ENCODE measurements at regions not wholly inside any gene's neighbourhood (a gene's known extent, or its start where the extent isn't known, plus 50 kb on each side); places are given as distances from the start of the nearest gene placed in this dataset.

DNA sequence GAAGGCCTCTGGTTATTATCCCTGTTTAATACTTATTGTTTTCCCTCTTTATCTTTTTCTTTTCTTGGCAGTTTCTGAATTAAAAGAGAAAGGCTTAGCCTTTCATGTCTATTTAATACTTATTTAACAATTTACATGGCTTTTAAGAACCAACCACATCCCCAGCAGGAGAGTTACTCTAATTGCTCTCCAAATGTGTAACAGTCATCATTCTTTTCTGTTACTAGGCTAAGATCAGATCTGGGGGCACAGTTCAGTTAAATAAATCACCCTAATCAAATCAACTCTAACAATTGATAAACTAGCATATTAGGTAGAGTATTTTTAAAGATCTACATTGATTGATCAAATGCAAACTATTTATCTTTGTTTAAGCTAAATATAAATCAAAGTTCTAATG is 54.1 kb upstream of the NT5E start:
- DNase-seq, result no peak
- Histone ChIP-seq H3K27ac (ENCODE audit: insufficient read length, low read depth, low read length) (no peak overlapping the region), H3K4ac (ENCODE audit: low read depth, low read length) (no peak overlapping the region), H2BK12ac (ENCODE audit: insufficient read length, low read depth, low read length) (no peak overlapping the region), H3K18ac (ENCODE audit: insufficient read length, low read depth, low read length) (no peak overlapping the region), H2BK120ac (ENCODE audit: low read depth, low read length, poor library complexity, severe bottlenecking) (no peak overlapping the region), H2AFZ (ENCODE audit: low read length) (no peak overlapping the region), H3K23ac (ENCODE audit: insufficient read length, low read depth, low read length) (no peak overlapping the region), H3K56ac (ENCODE audit: insufficient read length, low read depth, low read length) (no peak overlapping the region), H3K14ac (ENCODE audit: insufficient read depth, low read length) (no peak overlapping the region), H3K23me2 (ENCODE audit: insufficient read length, low read depth, low read length, poor library complexity, severe bottlenecking) (no peaks in the 10 kb centered on the region), H4K20me1 (ENCODE audit: control insufficient read depth, insufficient read depth, insufficient read length) (no peaks in the 10 kb centered on the region), H2BK15ac (ENCODE audit: low read depth, low read length) (no peak overlapping the region), H3K4me2 (ENCODE audit: insufficient read depth, insufficient read length, low read length) (no peak overlapping the region), H3K79me2 (ENCODE audit: insufficient read depth, low read length) (no peaks in the 10 kb centered on the region), H2BK5ac (ENCODE audit: insufficient read length, low read length) (no peak overlapping the region), H3K4me1 (ENCODE audit: insufficient read depth, low read length) (no peaks in the 10 kb centered on the region), H3K79me1 (ENCODE audit: insufficient read depth, low read depth, low read length, poor library complexity, severe bottlenecking) (no peaks in the 10 kb centered on the region), H4K91ac (ENCODE audit: insufficient read length, low read depth, low read length) (no peak overlapping the region), H2BK20ac (ENCODE audit: low read depth, low read length, poor library complexity, severe bottlenecking) (no peak overlapping the region), H3T11ph (ENCODE audit: low read length) (no peak overlapping the region), H3K9me3 (ENCODE audit: control insufficient read depth, low read depth, low read length) (no peaks in the 10 kb centered on the region), H3K9ac (ENCODE audit: extremely low read depth, insufficient read length, low read length) (no peak overlapping the region), H3K27me3 (ENCODE audit: insufficient read depth, low read length) (no peaks in the 10 kb centered on the region), H4K5ac (ENCODE audit: insufficient read length, low read depth, low read length) (no peak overlapping the region), H2AK5ac (ENCODE audit: insufficient read length, low read length) (no peak overlapping the region), H4K8ac (replicated peaks; ENCODE audit: insufficient read length, low read depth, low read length) (no peak overlapping the region)
- Mint-ChIP-seq H3K36me3 (ENCODE audit: insufficient read depth in 1 of 3, low read depth in 3 of 3) (peaks cover 0 to 5% (median 2%) of the 10 kb centered on the region in 3 experiments; a peak in 1 of 7 replicates), H3K4me1 (peaks cover 0 to 8% of the 10 kb centered on the region in 2 experiments; a peak in 1 of 4 replicates), H3K27me3 (ENCODE audit: low read depth) (no peaks in the 10 kb centered on the region), H3K27ac (no peak overlapping the region), H3K4me3 (no peak overlapping the region), H3K9me3 (peaks cover 8 to 11% of the 10 kb centered on the region in 2 experiments; a peak in 4 of 5 replicates)
- TF ChIP-seq, protein P1, sequence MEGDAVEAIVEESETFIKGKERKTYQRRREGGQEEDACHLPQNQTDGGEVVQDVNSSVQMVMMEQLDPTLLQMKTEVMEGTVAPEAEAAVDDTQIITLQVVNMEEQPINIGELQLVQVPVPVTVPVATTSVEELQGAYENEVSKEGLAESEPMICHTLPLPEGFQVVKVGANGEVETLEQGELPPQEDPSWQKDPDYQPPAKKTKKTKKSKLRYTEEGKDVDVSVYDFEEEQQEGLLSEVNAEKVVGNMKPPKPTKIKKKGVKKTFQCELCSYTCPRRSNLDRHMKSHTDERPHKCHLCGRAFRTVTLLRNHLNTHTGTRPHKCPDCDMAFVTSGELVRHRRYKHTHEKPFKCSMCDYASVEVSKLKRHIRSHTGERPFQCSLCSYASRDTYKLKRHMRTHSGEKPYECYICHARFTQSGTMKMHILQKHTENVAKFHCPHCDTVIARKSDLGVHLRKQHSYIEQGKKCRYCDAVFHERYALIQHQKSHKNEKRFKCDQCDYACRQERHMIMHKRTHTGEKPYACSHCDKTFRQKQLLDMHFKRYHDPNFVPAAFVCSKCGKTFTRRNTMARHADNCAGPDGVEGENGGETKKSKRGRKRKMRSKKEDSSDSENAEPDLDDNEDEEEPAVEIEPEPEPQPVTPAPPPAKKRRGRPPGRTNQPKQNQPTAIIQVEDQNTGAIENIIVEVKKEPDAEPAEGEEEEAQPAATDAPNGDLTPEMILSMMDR (conservative IDR thresholded peaks at IDR 0.05), result no peak

Measured in H9 (cell line).